Ovary (tissue), 7 donors: ENCODE measurements at regions not wholly inside any gene's neighbourhood (a gene's known extent, or its start where the extent isn't known, plus 50 kb on each side); places are given as distances from the start of the nearest gene placed in this dataset.
A peak's percentile ranks its signal among the peaks of the same experiment; 100 is the strongest.

Experiments used
- DNase-seq, 5 donors: peaks; one replicate each; pipeline ENCODE4 v3.0.0-alpha.2; 2019 to 2020
- H3K27ac ChIP-seq, 2 donors: fragments of 200-600 bp; one replicate each; pipeline versions ENCODE4 v1.5.1 to v1.8.0; 2019 to 2022
- H3K27me3 ChIP-seq: fragments of 200-600 bp; one replicate; pipeline ENCODE4 v1.8.0; 2022
- H3K36me3 ChIP-seq: fragments of 200-600 bp; sonication (generic); one replicate; pipeline ENCODE4 v1.5.1; 2019
- H3K4me1 ChIP-seq: one replicate; pipeline ENCODE4 v1.8.1; 2013; ENCODE audit warnings: mild to moderate bottlenecking, moderate library complexity; ENCODE audit not compliant: insufficient read depth
- H3K4me3 ChIP-seq: fragments of 200-600 bp; sonication (generic); one replicate; pipeline ENCODE4 v1.5.1; 2017
- H3K9me3 ChIP-seq, 2 donors: fragments of 200-600 bp in 1 of 2; sonication (generic) in 1 of 2; one replicate each; pipeline versions ENCODE4 v1.5.1 to v1.8.1; 2013 to 2019; ENCODE audit warnings: mild to moderate bottlenecking in 1 of 2, moderate library complexity in 1 of 2
- EP300 ChIP-seq: sonication (generic); formaldehyde crosslinking; IDR thresholded peaks from one replicate; pipeline ENCODE4 v1.6.1; 2017; ENCODE audit warnings: antibody characterized with exemption
- POLR2A ChIP-seq: fragments of 450-650 bp; IDR thresholded peaks from one replicate; pipeline ENCODE4 v1.6.1; 2017; ENCODE audit warnings: antibody characterized with exemption, mild to moderate bottlenecking, moderate library complexity
- WGBS, 3 donors: extraction: QIAGEN DNeasy Blood & Tissue Kit in 1 of 3; methylation state at CpG; one replicate each; pipeline versions ENCODE4 v1.1.5 to v1.1.7; 2013 to 2017; 5-methylcytosine and 5-hydroxymethylcytosine counted together
- intact Hi-C, 4 donors: fragments of 100-400 bp; cut with DNase I; formaldehyde crosslinking; loops; one replicate each; pipeline versions ENCODE4 v1.11.0 to v1.15.1; 2022 to 2023
- TF ChIP-seq, protein P1 (sequence below), 3 donors: fragments of 450-650 bp in 2 of 3; fragments of 200-600 bp in 1 of 3; IDR thresholded peaks; one replicate each; pipeline versions ENCODE4 v1.5.1 to v1.8.0; 2016 to 2022; ENCODE audit warnings: antibody characterized with exemption in 3 of 3, mild to moderate bottlenecking in 1 of 3
- donor health status: DM: no; HTN: no; CAD: no; lungs with moderate emphysema.
- donor health status: DM: no; HTN: no; CAD: no.
- donor health status: Bipolar disorder and iron deficiency.
- donor health status: DM: no; HTN: no; CAD: no.
- donor health status: DM: yes; HTN: yes; CAD: no.

DNA sequence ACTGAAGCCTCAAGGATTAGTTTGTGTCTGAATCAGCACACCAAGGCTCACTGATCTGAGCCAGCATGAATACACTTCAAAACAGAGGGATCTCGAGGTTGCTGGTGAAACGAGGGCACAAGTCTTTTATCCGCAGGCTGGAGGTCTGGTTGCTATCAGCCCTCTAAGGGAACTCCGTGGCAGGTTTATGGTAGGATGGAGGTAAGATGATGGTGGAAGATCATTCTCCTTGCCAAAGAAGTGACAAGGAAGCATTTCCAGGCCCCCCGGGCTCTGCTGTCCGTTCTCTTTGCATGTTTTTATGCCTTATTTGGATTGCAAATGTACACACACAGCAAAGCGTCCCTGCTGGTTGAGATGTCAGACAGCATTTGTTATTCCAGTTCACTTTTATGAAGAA, 268.3 kb downstream of the ARHGAP12 start:
- Histone ChIP-seq H3K27me3 (no peaks in the 10 kb centered on the region), H3K9me3 (no peaks in the 10 kb centered on the region), H3K4me1 (no peaks in the 10 kb centered on the region), H3K36me3 (no peaks in the 10 kb centered on the region), H3K27ac (no peak overlapping the region), H3K4me3 (no peak overlapping the region)
- intact Hi-C loops: no loop called here
- TF ChIP-seq POLR2A (no peak), EP300 (no peak)
- TF ChIP-seq, protein P1, sequence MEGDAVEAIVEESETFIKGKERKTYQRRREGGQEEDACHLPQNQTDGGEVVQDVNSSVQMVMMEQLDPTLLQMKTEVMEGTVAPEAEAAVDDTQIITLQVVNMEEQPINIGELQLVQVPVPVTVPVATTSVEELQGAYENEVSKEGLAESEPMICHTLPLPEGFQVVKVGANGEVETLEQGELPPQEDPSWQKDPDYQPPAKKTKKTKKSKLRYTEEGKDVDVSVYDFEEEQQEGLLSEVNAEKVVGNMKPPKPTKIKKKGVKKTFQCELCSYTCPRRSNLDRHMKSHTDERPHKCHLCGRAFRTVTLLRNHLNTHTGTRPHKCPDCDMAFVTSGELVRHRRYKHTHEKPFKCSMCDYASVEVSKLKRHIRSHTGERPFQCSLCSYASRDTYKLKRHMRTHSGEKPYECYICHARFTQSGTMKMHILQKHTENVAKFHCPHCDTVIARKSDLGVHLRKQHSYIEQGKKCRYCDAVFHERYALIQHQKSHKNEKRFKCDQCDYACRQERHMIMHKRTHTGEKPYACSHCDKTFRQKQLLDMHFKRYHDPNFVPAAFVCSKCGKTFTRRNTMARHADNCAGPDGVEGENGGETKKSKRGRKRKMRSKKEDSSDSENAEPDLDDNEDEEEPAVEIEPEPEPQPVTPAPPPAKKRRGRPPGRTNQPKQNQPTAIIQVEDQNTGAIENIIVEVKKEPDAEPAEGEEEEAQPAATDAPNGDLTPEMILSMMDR (IDR thresholded peaks at IDR 0.05): no peak
- WGBS, 3 donors: 59 to 74% (median 73%) methylated on average over 7 of the region's 7 CpGs
- DNase-seq: no peak

DNA sequence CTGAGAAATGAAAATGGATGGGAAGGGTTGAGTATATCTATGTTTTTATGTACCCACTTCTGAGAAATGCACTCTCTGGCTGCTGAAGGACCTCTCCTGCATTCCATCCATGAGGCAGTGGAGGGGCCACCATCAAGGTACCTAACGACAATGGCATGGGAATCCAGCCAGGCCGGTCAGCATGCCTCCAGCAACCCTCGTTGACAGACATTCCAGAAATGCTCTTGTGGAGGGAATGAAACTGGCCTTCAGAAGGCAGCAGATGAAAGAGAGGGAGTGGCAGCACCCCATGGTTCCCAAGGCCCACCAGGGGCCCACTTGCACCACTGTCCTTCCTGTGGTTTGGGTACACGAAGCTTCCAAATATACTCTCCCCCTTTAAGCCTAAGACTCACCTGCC, 269.0 kb downstream of the ARHGAP12 start:
- TF ChIP-seq POLR2A (no peak), EP300 (no peak)
- TF ChIP-seq, protein P1 (IDR thresholded peaks at IDR 0.05): no peak
- H3K27ac ChIP-seq: no peak overlapping the region
- H3K9me3 ChIP-seq: no peaks in the 10 kb centered on the region
- WGBS, 3 donors: 86 to 91% (median 88%) methylated on average over 4 of the region's 4 CpGs
- H3K27me3 ChIP-seq: no peaks in the 10 kb centered on the region
- DNase-seq: no peak
- H3K4me1 ChIP-seq: no peaks in the 10 kb centered on the region
- no peak overlapping the region for H3K4me3 ChIP-seq
- no peaks in the 10 kb centered on the region for H3K36me3 ChIP-seq
- intact Hi-C loops: loop anchor here in 1 of 4 donors (5.0 kb wide), 1 partner anchor 88 kb away; no protein-coding TSS in a partner anchor

DNA sequence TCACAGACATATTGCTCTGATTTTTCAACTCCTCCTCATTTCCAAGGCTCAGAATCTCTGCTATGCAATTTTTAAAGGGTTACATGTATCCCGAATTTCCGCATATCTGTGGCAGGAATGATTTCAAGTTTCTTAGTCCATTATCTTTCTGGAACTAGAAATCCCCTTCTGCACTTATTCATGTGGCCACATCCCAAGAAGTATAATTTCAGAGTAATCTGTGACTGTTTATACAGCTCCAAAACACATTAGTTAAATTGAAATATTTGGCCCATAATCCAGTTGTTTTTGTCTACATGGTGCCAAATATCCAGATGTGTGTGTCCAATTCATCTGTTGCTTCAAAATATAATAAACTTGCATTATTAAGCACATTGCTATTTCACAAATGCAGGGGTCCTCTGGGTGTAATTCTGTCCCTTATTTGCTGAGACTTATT, 271.2 kb downstream of the ARHGAP12 start:
- intact Hi-C loops: loop anchor here in 1 of 4 donors (5.0 kb wide), 1 partner anchor 90 kb away; no protein-coding TSS in a partner anchor
- Histone ChIP-seq H3K4me1 (no peaks in the 10 kb centered on the region), H3K9me3 (no peaks in the 10 kb centered on the region), H3K36me3 (no peaks in the 10 kb centered on the region), H3K4me3 (no peak overlapping the region), H3K27me3 (no peaks in the 10 kb centered on the region), H3K27ac (peak overlapping the region in 1 of 2 donors; percentile 16)
- 10 to 13% (median 12%) methylated on average over 2 of the region's 2 CpGs for WGBS, 3 donors
- no peak for DNase-seq
- no peak for TF ChIP-seq POLR2A
- no peak for TF ChIP-seq EP300
- TF ChIP-seq, protein P1 (IDR thresholded peaks at IDR 0.05): no peak

DNA sequence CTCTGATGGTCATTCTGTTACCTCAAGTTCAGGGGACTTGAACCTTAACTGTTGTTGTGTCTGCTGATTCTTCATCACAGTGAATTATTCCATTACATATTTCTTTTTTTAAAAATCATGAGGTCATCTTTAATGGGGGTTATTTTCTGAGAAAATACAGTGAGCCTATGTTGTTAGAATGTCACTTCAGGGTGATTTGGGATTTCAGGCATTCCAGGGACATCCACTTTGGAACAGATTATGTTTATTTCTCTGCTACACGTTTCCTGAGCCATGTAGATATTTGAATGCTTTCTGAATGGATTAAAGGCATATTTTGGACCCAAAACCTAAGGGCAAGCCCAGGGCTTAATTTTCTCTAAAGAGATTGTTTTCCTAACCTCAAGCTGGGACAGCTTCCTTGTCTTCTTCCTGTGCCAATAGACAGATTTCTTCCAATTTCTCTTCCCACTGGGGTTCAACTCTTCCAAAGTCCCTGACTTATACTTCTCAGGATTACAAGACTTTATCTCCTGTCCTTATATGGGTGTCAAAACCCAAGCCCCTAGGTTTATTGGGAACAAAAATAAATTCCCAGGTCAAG, 271.7 kb downstream of the ARHGAP12 start:
- WGBS, 3 donors: 0 to 6% (median 3%) methylated on average over 1 of the region's 1 CpG
- Histone ChIP-seq H3K36me3 (no peaks in the 10 kb centered on the region), H3K4me3 (no peak overlapping the region), H3K27me3 (no peaks in the 10 kb centered on the region), H3K4me1 (no peaks in the 10 kb centered on the region), H3K9me3 (no peaks in the 10 kb centered on the region), H3K27ac (peak overlapping the region in 1 of 2 donors; percentile 16)
- TF ChIP-seq EP300 (no peak), POLR2A (no peak)
- TF ChIP-seq, protein P1 (IDR thresholded peaks at IDR 0.05): no peak
- intact Hi-C loops: loop anchor here in 1 of 4 donors (5.0 kb wide), 1 partner anchor 90 kb away; no protein-coding TSS in a partner anchor
- DNase-seq: no peak
